ENCODE measurements at regions not wholly inside any gene's neighbourhood (a gene's known extent, or its start where the extent isn't known, plus 50 kb on each side); places are given as distances from the start of the nearest gene placed in this dataset.
"Not testable (repeated sequence)": the region's sequence is repeated elsewhere in the genome, so short reads cannot be mapped to it uniquely, and the experiment has no call there.

DNA sequence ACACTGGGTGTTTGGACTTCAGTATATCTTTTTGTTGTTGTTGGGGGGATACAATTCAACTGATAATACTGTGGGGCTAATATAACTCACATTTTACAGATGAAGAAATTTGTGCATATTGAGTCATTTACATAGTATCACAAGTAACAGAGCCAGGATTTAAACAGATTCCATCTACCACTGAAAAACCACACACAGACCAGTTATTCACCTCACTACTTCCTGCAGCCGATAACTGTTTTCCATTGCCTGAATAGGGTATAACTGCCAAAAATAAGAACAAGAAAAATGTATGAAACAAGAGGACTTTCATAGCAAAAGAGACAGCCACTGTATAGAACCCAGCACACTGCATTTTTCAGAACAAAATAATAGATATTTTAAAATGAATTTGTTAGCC, 215.8 kb upstream of the CNTN6 start:
- in situ Hi-C loops (cut with HindIII; ENCODE audit: low pct_unique_long_range_greater_than_20kb, low sequenced_read_pairs), result no loop called here
- no peak for DNase-seq (ENCODE audit: low read depth in 1 of 2, low spot score in 1 of 2)
- TF ChIP-seq JUND (IDR thresholded peaks at IDR 0.05; ENCODE audit: low read depth), result no peak

DNA sequence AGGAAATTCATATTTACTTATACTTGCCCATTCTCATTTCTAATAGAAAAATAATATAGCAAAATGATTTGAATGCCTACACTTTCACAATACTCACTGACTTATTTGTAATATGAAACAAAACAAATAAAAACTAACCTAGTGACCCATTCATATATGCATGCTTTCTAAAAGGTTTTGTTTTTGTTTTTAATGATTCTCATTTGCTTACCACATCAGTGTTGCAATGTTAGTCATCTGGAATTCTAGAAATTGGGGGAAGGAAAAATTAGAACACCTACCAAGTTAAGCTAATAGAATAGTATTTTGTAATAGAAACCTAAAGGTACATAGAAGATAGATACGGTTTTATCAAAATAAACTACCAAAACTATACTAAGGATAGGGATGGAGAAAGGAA, 214.1 kb upstream of the CNTN6 start:
- TF ChIP-seq JUND (IDR thresholded peaks at IDR 0.05; ENCODE audit: low read depth), result no peak
- in situ Hi-C loops (cut with HindIII; ENCODE audit: low pct_unique_long_range_greater_than_20kb, low sequenced_read_pairs), result no loop called here

DNA sequence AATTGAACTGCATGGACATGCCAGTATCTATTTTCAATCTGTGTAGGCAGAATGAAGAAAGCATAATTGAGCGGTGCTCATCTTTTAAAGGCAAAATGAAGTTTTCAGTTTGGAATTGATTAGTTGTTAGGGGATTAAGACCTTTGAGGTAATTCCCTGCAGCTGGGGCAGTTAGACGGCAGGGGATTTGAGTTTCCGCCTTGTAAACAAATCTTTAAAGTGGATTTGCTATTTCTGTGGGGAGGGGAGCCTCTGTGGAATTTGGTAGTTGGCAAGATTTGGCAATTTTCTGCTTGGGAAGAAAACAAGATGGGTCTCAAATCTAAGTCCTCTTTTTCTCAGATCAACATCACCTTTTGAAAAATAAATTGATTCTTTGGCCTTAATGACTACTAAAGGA, 212.5 kb upstream of the CNTN6 start:
- DNase-seq (ENCODE audit: low read depth in 1 of 2, low spot score in 1 of 2), result no peak
- no peak for TF ChIP-seq JUND (IDR thresholded peaks at IDR 0.05; ENCODE audit: low read depth)
- in situ Hi-C loops (cut with HindIII; ENCODE audit: low pct_unique_long_range_greater_than_20kb, low sequenced_read_pairs), result no loop called here

More for the DNA sequence above, 214.1 kb upstream of the CNTN6 start:
- DNase-seq (ENCODE audit: low read depth in 1 of 2, low spot score in 1 of 2), result no peak

DNA sequence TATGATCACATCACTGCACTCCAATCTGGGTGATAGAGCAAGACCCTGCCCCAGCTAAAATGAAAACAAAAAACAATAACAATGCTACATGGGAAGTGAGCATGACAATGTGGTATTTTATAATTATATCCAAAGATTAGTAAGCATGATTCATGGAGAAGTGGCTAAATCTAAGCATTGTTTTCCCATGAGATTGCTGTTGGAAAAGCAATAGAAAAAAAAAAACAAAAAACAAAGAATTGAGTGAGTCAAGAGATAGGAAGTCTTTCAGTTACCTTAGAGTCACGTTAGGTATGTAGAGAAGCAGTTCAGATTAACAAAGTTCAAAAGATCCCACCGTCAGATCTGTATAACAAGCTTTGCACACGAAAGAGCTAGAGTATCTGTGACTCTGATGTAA, 210.3 kb upstream of the CNTN6 start:
- in situ Hi-C loops (cut with HindIII; ENCODE audit: low pct_unique_long_range_greater_than_20kb, low sequenced_read_pairs), result no loop called here
- DNase-seq (ENCODE audit: low read depth in 1 of 2, low spot score in 1 of 2), result no peak
- TF ChIP-seq JUND (IDR thresholded peaks at IDR 0.05; ENCODE audit: low read depth), result no peak

DNA sequence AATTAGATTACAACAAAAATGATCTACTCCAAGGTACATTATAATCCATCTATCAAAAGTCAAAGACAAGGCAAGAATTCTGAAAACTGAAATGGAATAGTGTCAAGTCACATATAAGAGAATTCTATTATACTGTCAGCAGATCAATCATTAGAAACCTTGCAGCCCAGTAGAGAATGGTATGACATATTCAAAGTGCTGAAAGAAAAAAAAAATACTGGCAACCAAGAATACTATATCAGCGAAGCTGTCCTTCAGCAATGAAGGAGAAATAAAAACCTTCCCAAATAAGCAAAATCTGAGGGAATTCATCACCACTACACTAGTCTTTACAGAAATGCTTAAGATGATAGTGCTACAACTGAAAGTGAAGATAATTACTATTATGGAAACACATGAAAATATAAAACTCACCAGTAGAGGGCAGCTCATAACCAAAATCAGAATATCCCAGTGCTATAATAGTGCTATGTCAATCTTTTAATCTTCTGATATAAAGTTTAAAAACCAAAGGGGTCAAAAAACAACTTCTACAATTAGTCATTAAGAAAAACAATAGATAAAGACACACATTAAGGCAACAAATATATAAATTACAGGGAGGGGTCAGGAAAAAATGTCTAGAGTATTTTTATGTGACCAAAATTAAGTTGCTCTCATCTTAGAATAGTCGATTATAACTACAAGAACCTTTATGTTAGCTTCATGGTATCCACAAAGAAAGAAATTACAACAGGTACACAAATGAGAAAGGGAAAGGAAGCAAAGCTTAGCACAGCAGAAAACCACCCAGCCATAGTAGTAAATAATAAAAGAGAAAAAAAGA, 190.7 kb upstream of the CNTN6 start:
- TF ChIP-seq JUND (IDR thresholded peaks at IDR 0.05; ENCODE audit: low read depth), result no peak
- in situ Hi-C loops (cut with HindIII; ENCODE audit: low pct_unique_long_range_greater_than_20kb, low sequenced_read_pairs), result no loop called here
- peak; percentile 9 to 38 for DNase-seq (ENCODE audit: low read depth in 1 of 2, low spot score in 1 of 2)

DNA sequence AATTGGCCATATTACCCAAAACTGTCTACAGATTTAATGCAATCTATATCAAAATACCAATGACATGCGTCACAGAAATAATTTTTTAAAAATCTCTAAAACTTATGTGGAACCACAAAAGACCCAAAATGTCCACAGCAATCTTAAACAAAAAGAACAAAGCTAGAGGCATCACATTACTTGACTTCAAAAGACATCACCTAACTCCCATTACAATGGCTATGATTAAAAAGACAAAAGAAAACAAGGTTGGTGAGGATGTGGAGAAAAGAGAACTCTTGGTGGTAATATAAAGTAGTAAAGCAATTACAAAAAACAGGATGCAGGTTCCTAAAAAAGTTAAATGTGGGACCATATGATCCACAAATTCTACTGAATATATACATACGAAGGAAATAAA, 187.6 kb upstream of the CNTN6 start:
- no peak for DNase-seq (ENCODE audit: low read depth in 1 of 2, low spot score in 1 of 2)
- no peak for TF ChIP-seq JUND (IDR thresholded peaks at IDR 0.05; ENCODE audit: low read depth)
- in situ Hi-C loops (cut with HindIII; ENCODE audit: low pct_unique_long_range_greater_than_20kb, low sequenced_read_pairs), result no loop called here

DNA sequence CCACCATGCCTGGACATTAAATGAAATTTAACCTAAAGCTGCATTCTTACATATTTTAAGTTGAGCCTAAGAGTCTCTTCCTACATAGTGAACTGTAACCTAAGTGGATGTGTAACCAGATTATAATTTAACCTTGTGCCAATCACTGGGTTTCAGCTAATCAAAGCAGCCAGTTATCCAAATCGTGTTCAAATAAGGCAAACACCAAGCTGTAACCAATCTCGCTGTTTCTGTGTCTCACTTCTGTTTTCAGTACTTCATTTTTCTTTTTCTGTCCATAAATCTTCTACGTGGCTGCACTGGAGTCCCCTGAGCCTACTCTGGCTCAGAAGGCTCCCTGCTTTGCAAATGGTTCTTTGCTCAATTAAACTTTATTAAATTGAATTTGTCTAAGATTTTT, 186.1 kb upstream of the CNTN6 start:
- no peak for TF ChIP-seq JUND (IDR thresholded peaks at IDR 0.05; ENCODE audit: low read depth)
- in situ Hi-C loops (cut with HindIII; ENCODE audit: low pct_unique_long_range_greater_than_20kb, low sequenced_read_pairs), result no loop called here
- no peak for DNase-seq (ENCODE audit: low read depth in 1 of 2, low spot score in 1 of 2)

DNA sequence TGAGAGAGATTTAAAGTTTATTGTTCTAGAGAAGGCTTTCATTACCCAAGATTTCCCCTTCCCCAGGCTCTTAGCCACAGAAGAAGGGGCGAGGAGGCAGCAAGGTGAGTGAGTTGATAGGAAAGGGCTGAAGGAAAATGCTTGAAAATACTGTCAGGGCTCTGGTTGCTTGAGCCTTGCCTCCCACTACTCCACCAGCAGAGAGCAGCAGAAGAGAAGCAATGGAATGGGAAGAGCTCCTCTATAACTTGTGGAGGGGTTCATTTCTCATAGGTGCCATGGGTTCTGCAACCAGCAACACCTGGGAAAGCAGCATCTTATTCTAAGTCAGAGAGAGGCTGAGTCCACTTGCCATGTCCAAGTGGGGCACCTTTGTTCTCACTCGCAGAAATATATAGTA, 184.0 kb upstream of the CNTN6 start:
- TF ChIP-seq JUND (IDR thresholded peaks at IDR 0.05; ENCODE audit: low read depth), result no peak
- peak in 1 of 2 experiments; percentile 60 for DNase-seq (ENCODE audit: low read depth in 1 of 2, low spot score in 1 of 2)
- in situ Hi-C loops (cut with HindIII; ENCODE audit: low pct_unique_long_range_greater_than_20kb, low sequenced_read_pairs), result no loop called here

DNA sequence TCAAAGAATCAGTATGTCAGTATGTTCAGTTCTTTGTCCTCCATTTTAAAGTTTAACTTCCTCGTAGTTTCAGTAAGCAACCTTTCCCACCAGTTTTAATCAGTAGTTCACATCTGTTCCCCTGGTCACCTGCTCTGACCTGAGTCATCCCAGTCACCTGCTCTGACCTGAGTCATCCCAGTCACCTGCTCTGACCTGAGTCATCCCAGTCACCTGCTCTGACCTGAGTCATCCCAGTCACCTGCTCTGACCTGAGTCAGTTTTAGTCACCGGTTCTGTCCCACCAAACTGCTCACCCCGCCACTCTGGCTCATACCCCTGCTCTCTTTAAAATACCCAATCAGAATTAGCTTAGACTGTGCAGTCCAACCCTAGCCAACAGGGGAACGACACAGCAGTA, 180.1 kb upstream of the CNTN6 start:
- DNase-seq (ENCODE audit: low read depth in 1 of 2, low spot score in 1 of 2); in situ Hi-C loops (cut with HindIII; ENCODE audit: low pct_unique_long_range_greater_than_20kb, low sequenced_read_pairs): not testable (repeated sequence)

DNA sequence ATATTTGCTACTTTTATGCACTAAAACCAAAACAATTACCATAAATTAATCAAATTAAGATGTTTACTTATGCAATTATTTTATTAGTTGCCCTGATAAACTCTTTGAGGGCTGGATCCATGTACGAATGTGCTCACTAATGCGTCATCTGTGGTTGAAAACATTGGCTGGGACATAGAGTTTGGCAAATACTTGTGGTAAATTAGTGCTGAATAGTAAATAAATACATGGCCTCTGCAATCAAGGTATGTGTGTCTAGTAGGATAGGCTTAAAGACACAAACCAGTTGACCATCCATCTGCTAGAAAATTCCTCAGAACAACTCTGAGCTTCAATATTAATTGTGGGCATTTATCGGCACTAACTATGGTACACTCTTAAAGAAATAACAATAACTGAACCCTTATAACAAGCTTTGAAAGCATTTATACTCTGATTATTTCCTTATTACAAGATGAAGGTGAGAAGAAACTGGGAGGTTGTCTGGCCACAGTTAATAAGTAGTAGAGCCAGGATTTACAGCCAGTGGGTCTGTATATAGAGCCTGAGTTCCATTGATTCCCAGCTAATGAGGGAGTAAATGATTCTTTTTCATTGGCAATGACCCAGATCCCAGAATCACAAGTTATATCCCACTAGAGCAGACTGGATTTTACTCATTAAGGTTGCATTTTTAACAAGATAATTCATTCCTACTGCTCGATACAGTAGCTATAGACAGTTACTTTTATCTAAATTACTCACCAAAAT, 169.5 kb upstream of the CNTN6 start:
- no peak for DNase-seq (ENCODE audit: low read depth in 1 of 2, low spot score in 1 of 2)
- in situ Hi-C loops (cut with HindIII; ENCODE audit: low pct_unique_long_range_greater_than_20kb, low sequenced_read_pairs), result no loop called here
- no peak for TF ChIP-seq JUND (IDR thresholded peaks at IDR 0.05; ENCODE audit: low read depth)

DNA sequence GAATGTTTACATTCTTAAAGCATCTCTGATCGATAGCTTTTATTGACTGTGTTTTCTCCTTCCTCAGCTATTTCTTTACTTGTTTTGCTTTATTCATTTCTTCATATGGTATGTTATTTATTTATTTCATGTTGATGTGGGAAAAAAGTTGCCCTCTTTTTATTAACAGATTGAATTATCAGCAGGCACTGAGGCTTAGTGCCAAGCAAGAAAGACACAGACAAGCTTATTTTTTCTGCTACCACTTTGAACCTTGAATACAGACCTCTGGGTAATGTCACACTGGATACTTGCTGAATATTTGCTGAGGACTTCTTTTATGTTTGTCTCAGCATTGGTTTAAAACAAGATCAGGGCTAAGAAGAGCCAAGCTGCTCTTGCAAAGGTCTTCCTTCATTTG, 162.0 kb upstream of the CNTN6 start:
- no peak for DNase-seq (ENCODE audit: low read depth in 1 of 2, low spot score in 1 of 2)
- in situ Hi-C loops (cut with HindIII; ENCODE audit: low pct_unique_long_range_greater_than_20kb, low sequenced_read_pairs), result no loop called here
- TF ChIP-seq JUND (IDR thresholded peaks at IDR 0.05; ENCODE audit: low read depth), result no peak

DNA sequence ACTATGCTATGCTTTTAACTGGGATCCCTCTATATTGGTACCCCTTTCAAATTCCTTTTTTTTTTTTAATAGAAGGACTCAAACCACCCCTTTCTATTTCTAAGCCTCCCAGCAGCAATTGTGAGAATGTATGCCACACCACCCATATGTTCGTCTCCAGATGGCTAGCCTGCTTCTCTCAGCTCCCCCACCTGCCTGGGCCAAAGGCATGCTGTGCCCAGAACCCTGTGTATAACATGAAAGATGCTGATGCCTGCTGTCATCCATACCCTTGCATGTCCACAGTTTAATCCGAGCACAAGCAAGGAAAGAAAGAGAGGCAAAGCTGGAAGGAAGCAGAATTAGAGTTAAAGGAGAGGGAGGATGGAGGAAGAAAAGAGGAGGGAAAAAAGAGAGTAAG, 159.5 kb upstream of the CNTN6 start:
- in situ Hi-C loops (cut with HindIII; ENCODE audit: low pct_unique_long_range_greater_than_20kb, low sequenced_read_pairs), result no loop called here
- DNase-seq (ENCODE audit: low read depth in 1 of 2, low spot score in 1 of 2), result no peak

DNA sequence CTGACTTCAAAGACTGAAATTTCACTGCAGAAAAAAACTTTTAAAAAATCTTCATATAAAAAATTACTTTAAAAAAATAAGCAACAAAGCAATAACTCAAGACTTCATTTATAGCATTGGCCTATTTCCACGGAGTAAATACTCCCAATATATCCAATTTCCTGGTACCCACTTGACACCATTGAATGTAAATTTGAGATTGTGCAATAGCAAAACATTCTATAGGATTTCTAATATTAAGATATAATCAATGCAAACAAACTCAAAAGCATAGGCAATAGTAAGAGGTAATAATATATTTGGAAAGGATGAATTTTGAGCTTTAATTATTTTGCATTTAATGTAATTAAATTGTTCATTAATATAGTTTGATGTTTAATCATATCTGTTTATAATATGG, 148.0 kb upstream of the CNTN6 start:
- TF ChIP-seq JUND (IDR thresholded peaks at IDR 0.05; ENCODE audit: low read depth), result no peak
- in situ Hi-C loops (cut with HindIII; ENCODE audit: low pct_unique_long_range_greater_than_20kb, low sequenced_read_pairs), result no loop called here
- no peak for DNase-seq (ENCODE audit: low read depth in 1 of 2, low spot score in 1 of 2)

More for the DNA sequence above, 159.5 kb upstream of the CNTN6 start:
- no peak for TF ChIP-seq JUND (IDR thresholded peaks at IDR 0.05; ENCODE audit: low read depth)
